ENCODE measurements at regions not wholly inside any gene's neighbourhood (a gene's known extent, or its start where the extent isn't known, plus 50 kb on each side); places are given as distances from the start of the nearest gene placed in this dataset.

DNA sequence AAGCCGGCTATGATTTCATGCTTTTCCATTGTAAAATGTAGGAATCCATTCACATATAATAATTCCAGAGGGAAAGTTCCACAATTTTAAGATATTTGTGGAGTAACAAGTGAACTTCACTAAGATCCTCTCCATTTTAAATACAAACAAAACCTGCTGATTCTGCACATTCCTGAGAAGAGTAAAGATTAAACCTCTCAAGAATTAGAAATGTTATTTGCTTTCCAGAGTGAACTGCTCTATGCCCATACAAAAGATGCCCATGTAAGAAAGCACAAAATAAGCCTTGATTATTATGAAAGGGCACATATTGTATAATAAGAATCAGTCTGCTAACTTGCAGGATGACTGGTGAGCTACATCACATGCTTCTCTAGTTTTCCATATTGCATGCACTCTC, 241.5 kb downstream of the COX18 start:
- Histone ChIP-seq H4K5ac (ENCODE audit: insufficient read length, low read depth, low read length) (no peak overlapping the region), H4K20me1 (ENCODE audit: control insufficient read depth, insufficient read depth, insufficient read length) (no peaks in the 10 kb centered on the region)

More for the DNA sequence above, 241.5 kb downstream of the COX18 start:
- Mint-ChIP-seq H3K27me3 (ENCODE audit: low read depth) (no peaks in the 10 kb centered on the region; the same call in 1 of the 2 replicates), H3K27ac (no peak overlapping the region), H3K4me3 (no peak overlapping the region), H3K9me3 (peaks cover 12% of the 10 kb centered on the region in 2 experiments; a peak in 4 of 5 replicates), H3K4me1 (no peaks in the 10 kb centered on the region), H3K36me3 (ENCODE audit: insufficient read depth in 1 of 3, low read depth in 3 of 3) (peaks cover 0 to 4% (median 2%) of the 10 kb centered on the region in 3 experiments; a peak in 2 of 7 replicates)
- H3K79me2 ChIP-seq (ENCODE audit: insufficient read depth, low read length), result no peaks in the 10 kb centered on the region
- H2BK20ac ChIP-seq (ENCODE audit: low read depth, low read length, poor library complexity, severe bottlenecking), result no peak overlapping the region
- no peak overlapping the region for H4K8ac ChIP-seq (replicated peaks; ENCODE audit: insufficient read length, low read depth, low read length)
- H2BK120ac ChIP-seq (ENCODE audit: low read depth, low read length, poor library complexity, severe bottlenecking), result no peak overlapping the region
- TF ChIP-seq, protein P1, sequence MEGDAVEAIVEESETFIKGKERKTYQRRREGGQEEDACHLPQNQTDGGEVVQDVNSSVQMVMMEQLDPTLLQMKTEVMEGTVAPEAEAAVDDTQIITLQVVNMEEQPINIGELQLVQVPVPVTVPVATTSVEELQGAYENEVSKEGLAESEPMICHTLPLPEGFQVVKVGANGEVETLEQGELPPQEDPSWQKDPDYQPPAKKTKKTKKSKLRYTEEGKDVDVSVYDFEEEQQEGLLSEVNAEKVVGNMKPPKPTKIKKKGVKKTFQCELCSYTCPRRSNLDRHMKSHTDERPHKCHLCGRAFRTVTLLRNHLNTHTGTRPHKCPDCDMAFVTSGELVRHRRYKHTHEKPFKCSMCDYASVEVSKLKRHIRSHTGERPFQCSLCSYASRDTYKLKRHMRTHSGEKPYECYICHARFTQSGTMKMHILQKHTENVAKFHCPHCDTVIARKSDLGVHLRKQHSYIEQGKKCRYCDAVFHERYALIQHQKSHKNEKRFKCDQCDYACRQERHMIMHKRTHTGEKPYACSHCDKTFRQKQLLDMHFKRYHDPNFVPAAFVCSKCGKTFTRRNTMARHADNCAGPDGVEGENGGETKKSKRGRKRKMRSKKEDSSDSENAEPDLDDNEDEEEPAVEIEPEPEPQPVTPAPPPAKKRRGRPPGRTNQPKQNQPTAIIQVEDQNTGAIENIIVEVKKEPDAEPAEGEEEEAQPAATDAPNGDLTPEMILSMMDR (conservative IDR thresholded peaks at IDR 0.05), result no peak
- no peak overlapping the region for H3K14ac ChIP-seq (ENCODE audit: insufficient read depth, low read length)
- no peak overlapping the region for H3K4ac ChIP-seq (ENCODE audit: low read depth, low read length)
- no peak overlapping the region for H3K23ac ChIP-seq (ENCODE audit: insufficient read length, low read depth, low read length)
- H3K4me1 ChIP-seq (ENCODE audit: insufficient read depth, low read length), result no peaks in the 10 kb centered on the region
- H2BK15ac ChIP-seq (ENCODE audit: low read depth, low read length), result no peak overlapping the region
- no peak overlapping the region for H3T11ph ChIP-seq (ENCODE audit: low read length)
- H2BK5ac ChIP-seq (ENCODE audit: insufficient read length, low read length), result no peak overlapping the region
- H3K4me2 ChIP-seq (ENCODE audit: insufficient read depth, insufficient read length, low read length), result no peak overlapping the region
- H2AFZ ChIP-seq (ENCODE audit: low read length), result no peak overlapping the region
- DNase-seq, result no peak
- WGBS (ENCODE audit: extremely low coverage, insufficient read length, low lambda C conversion rate), result no CpG with 5 or more reads among the region's 1 CpG
- no peaks in the 10 kb centered on the region for H3K79me1 ChIP-seq (ENCODE audit: insufficient read depth, low read depth, low read length, poor library complexity, severe bottlenecking)
- no peaks in the 10 kb centered on the region for H3K9me3 ChIP-seq (ENCODE audit: control insufficient read depth, low read depth, low read length)
- H3K9ac ChIP-seq (ENCODE audit: extremely low read depth, insufficient read length, low read length), result no peak overlapping the region
- no peaks in the 10 kb centered on the region for H3K23me2 ChIP-seq (ENCODE audit: insufficient read length, low read depth, low read length, poor library complexity, severe bottlenecking)
- no peak overlapping the region for H3K56ac ChIP-seq (ENCODE audit: insufficient read length, low read depth, low read length)
- no peak overlapping the region for H3K18ac ChIP-seq (ENCODE audit: insufficient read length, low read depth, low read length)
- no peak overlapping the region for H3K27ac ChIP-seq (ENCODE audit: insufficient read length, low read depth, low read length)
- no peaks in the 10 kb centered on the region for H3K27me3 ChIP-seq (ENCODE audit: insufficient read depth, low read length)
- no peak overlapping the region for H2AK5ac ChIP-seq (ENCODE audit: insufficient read length, low read length)
- H2BK12ac ChIP-seq (ENCODE audit: insufficient read length, low read depth, low read length), result no peak overlapping the region
- no peak overlapping the region for H4K91ac ChIP-seq (ENCODE audit: insufficient read length, low read depth, low read length)

Measured in H9 (cell line).